Esophagus muscularis mucosa (tissue), 4 donors: ENCODE measurements at regions not wholly inside any gene's neighbourhood (a gene's known extent, or its start where the extent isn't known, plus 50 kb on each side); places are given as distances from the start of the nearest gene placed in this dataset.

ENCODE experiments used
- DNase-seq: peaks from one replicate; pipeline ENCODE4 v3.0.0-alpha.2; 2017; ENCODE audit errors: extremely low spot score
- H3K27ac ChIP-seq, 4 donors: fragments of 200-600 bp; sonication (generic); replicated peaks in 1 of 4; 1 replicate in 3 of 4; 2 replicates in 1 of 4; pipeline ENCODE4 v1.5.1; 2016 to 2019; ENCODE audit warnings: mild to moderate bottlenecking in 1 of 4
- H3K27me3 ChIP-seq, 4 donors: fragments of 200-600 bp; sonication (generic); one replicate each; pipeline versions ENCODE4 v1.5.1 to v1.6.0; 2016 to 2019
- H3K36me3 ChIP-seq, 4 donors: fragments of 200-600 bp; sonication (generic); one replicate each; pipeline ENCODE4 v1.5.1; 2016 to 2019
- H3K4me1 ChIP-seq, 4 donors: fragments of 200-600 bp; sonication (generic); one replicate each; pipeline ENCODE4 v1.5.1; 2016 to 2019
- H3K4me3 ChIP-seq, 4 donors: fragments of 200-600 bp; sonication (generic); 1 replicate in 2 of 4; 2 replicates in 2 of 4; pipeline ENCODE4 v1.5.1; 2016 to 2019; ENCODE audit warnings: mild to moderate bottlenecking in 4 of 4, moderate library complexity in 1 of 4
- H3K9me3 ChIP-seq, 4 donors: fragments of 200-600 bp; sonication (generic); 1 replicate in 3 of 4; 2 replicates in 1 of 4; pipeline ENCODE4 v1.5.1; 2016 to 2019
- EP300 ChIP-seq: sonication (generic); formaldehyde crosslinking; IDR thresholded peaks from one replicate; pipeline ENCODE4 v1.6.1; 2017; ENCODE audit warnings: antibody characterized with exemption
- POLR2A ChIP-seq: fragments of 450-650 bp; IDR thresholded peaks from one replicate; pipeline ENCODE4 v1.6.1; 2017; ENCODE audit warnings: antibody characterized with exemption, moderate library complexity, mild to moderate bottlenecking, low read depth
- POLR2AphosphoS5 ChIP-seq, 2 donors: sonication (generic); formaldehyde crosslinking; IDR thresholded peaks; one replicate each; pipeline ENCODE4 v1.6.1; 2017; ENCODE audit warnings: antibody characterized with exemption in 2 of 2
- WGBS: methylation state at CpG from one replicate; pipeline ENCODE4 v1.1.5; 2018; 5-methylcytosine and 5-hydroxymethylcytosine counted together
- intact Hi-C: fragments of 100-400 bp; cut with DNase I; formaldehyde crosslinking; loops from one replicate; pipeline ENCODE4 v1.15.1; 2023
- TF ChIP-seq, protein P1 (sequence below), 3 experiments: fragments of 200-600 bp in 2 of 3; fragments of 450-650 bp in 1 of 3; sonication (generic) in 2 of 3; IDR thresholded peaks; one replicate each; pipeline ENCODE4 v1.5.1; 2017 to 2019; ENCODE audit warnings: antibody characterized with exemption in 3 of 3, mild to moderate bottlenecking in 2 of 3, moderate library complexity in 1 of 3

DNA sequence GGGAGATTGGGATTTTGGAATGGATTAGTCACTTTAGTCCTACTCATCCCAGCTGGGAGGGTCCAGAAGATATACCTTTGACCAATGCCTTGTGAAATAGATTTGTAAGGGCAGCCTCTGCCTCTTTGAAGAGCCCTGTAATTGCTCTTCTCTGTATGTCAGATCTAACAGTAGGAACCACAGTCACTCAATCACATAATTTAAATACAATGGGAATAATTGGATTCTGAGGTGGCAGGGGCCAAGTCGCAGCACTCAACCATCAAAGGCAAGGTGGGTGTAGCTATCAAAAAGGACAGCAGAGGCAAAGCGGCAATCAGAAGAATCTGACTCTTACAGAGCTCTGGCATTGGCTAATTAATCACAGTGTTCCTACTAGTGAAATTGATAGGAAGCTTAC is 650.9 kb upstream of the ANKRD30A start:
- no peak overlapping the region for H3K27ac ChIP-seq
- H3K4me1 ChIP-seq: no peaks in the 10 kb centered on the region
- 97% methylated on average over 2 of the region's 2 CpGs for WGBS
- no peak for DNase-seq
- intact Hi-C loops: no loop called here
- no peak for TF ChIP-seq POLR2A
- TF ChIP-seq POLR2AphosphoS5 (IDR thresholded peaks at IDR 0.05): no peak
- TF ChIP-seq EP300: no peak
- TF ChIP-seq, protein P1, sequence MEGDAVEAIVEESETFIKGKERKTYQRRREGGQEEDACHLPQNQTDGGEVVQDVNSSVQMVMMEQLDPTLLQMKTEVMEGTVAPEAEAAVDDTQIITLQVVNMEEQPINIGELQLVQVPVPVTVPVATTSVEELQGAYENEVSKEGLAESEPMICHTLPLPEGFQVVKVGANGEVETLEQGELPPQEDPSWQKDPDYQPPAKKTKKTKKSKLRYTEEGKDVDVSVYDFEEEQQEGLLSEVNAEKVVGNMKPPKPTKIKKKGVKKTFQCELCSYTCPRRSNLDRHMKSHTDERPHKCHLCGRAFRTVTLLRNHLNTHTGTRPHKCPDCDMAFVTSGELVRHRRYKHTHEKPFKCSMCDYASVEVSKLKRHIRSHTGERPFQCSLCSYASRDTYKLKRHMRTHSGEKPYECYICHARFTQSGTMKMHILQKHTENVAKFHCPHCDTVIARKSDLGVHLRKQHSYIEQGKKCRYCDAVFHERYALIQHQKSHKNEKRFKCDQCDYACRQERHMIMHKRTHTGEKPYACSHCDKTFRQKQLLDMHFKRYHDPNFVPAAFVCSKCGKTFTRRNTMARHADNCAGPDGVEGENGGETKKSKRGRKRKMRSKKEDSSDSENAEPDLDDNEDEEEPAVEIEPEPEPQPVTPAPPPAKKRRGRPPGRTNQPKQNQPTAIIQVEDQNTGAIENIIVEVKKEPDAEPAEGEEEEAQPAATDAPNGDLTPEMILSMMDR (IDR thresholded peaks at IDR 0.05): no peak
- no peaks in the 10 kb centered on the region for H3K36me3 ChIP-seq
- no peaks in the 10 kb centered on the region for H3K27me3 ChIP-seq
- H3K9me3 ChIP-seq: no peaks in the 10 kb centered on the region
- no peak overlapping the region for H3K4me3 ChIP-seq

DNA sequence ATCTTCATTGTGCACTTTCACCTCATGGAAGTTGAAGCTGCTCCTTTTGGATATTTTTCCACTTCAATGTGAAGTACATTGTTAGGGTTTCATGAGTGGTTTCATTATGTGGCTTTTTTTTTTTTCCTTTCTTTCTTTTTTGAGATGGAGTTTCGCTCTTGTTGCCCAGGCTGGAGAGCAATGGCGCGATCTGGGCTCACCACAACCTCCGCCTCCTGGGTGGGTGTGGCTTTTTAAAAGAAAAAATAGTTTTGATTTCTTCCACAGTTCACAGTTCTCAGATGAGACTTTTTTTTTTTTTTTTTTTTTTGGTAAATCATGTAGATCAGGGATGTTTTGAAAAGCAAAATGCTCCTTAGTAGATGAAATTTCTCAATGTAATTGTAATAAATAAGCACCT is 652.3 kb upstream of the ANKRD30A start:
- TF ChIP-seq, protein P1 (IDR thresholded peaks at IDR 0.05): no peak
- no peak for TF ChIP-seq POLR2A
- no peak for TF ChIP-seq EP300
- TF ChIP-seq POLR2AphosphoS5 (IDR thresholded peaks at IDR 0.05): no peak
- 86% methylated on average over 4 of the region's 4 CpGs for WGBS
- H3K4me3 ChIP-seq: no peak overlapping the region
- H3K4me1 ChIP-seq: no peaks in the 10 kb centered on the region
- no peaks in the 10 kb centered on the region for H3K36me3 ChIP-seq
- no peaks in the 10 kb centered on the region for H3K9me3 ChIP-seq
- no peak for DNase-seq
- no peak overlapping the region for H3K27ac ChIP-seq
- no peaks in the 10 kb centered on the region for H3K27me3 ChIP-seq
- intact Hi-C loops: no loop called here

DNA sequence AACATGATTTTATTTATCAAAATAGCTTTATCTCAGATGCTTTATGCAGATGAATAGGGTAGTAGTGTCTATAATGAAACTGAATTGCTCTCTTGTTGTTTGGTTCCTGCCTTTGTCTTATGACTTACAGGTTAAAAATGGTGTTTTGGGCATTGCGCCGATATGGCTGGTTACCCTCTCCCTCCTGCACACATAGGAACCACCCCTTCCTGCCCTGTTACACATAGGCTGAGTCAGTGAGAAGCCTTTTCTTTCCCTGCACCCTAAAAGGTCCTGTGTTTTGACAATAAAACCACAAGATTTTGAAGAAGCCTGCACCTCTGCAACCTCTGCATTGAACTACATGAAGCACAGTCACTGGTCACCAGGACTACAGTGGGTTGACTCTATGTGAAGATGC is 655.8 kb upstream of the ANKRD30A start:
- Histone ChIP-seq H3K9me3 (no peaks in the 10 kb centered on the region), H3K36me3 (no peaks in the 10 kb centered on the region), H3K4me1 (no peaks in the 10 kb centered on the region), H3K27me3 (no peaks in the 10 kb centered on the region), H3K4me3 (no peak overlapping the region), H3K27ac (no peak overlapping the region)
- intact Hi-C loops: no loop called here
- no peak for TF ChIP-seq EP300
- TF ChIP-seq POLR2A: no peak
- TF ChIP-seq POLR2AphosphoS5 (IDR thresholded peaks at IDR 0.05): no peak
- TF ChIP-seq, protein P1 (IDR thresholded peaks at IDR 0.05): no peak
- no peak for DNase-seq
- WGBS: 96% methylated on average over 2 of the region's 2 CpGs

DNA sequence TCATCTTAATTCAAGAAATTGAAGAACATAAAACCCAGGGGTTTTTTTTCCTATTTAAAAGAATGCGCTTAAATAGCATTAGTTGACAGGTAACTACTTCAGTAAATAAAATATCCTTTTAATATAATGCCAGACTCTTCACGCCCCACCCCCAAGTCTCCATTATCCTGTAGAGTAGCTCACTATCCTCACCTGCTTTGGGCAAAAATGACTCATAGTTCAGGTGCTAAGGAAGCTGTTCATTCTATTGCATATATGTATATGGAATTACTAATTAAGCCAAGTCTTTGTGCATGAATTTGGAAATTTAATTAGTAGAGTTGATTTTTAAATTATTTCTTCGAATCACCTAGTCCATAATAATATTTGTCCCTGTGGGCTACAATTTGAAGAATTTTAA is 656.8 kb upstream of the ANKRD30A start:
- WGBS: 91% methylated on average over 3 of the region's 3 CpGs
- Histone ChIP-seq H3K4me1 (no peaks in the 10 kb centered on the region), H3K27ac (no peak overlapping the region), H3K9me3 (no peaks in the 10 kb centered on the region), H3K27me3 (no peaks in the 10 kb centered on the region), H3K4me3 (no peak overlapping the region), H3K36me3 (no peaks in the 10 kb centered on the region)
- intact Hi-C loops: no loop called here
- DNase-seq: no peak
- TF ChIP-seq, protein P1 (IDR thresholded peaks at IDR 0.05): no peak
- no peak for TF ChIP-seq POLR2AphosphoS5 (IDR thresholded peaks at IDR 0.05)
- no peak for TF ChIP-seq POLR2A
- no peak for TF ChIP-seq EP300

DNA sequence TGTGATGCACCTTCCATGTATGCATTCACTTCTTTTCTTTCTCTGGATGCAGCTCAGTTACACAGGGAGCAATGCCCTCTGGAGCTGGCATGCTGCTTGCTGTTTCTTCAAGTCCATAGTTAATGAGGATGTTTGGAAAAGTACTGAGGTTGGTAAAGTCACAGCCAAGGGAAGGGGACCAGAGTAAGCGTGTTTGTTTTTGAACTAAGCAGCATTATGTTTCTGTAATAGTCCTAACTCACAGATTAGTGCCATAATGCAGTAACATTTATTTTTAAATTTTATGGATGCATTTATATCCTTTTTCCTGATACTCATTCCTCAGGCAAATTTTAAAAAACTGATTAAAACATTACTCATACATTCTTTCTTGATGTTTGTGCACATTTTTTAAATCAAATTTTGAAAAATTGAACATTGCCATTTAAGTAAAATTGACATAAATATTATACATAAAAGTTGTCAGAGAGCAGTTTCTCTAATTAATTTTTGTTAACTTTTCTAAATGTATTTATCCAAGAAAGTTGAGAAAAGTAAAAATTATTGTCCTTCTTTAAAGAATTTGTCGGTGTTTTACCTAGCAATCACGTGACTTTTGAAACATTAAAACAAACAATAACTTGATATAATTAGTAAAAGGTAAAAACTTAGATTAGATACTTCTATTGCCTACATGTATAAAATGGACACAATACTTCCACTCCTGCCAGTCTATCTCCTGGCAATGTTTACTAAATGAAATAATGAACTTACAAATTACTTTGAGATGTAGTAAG is 659.6 kb upstream of the ANKRD30A start:
- Histone ChIP-seq H3K36me3 (no peaks in the 10 kb centered on the region), H3K4me1 (no peaks in the 10 kb centered on the region), H3K27me3 (no peaks in the 10 kb centered on the region), H3K4me3 (no peak overlapping the region), H3K27ac (no peak overlapping the region), H3K9me3 (no peaks in the 10 kb centered on the region)
- intact Hi-C loops: no loop called here
- TF ChIP-seq EP300 (no peak), POLR2AphosphoS5 (IDR thresholded peaks at IDR 0.05) (no peak)
- TF ChIP-seq, protein P1 (IDR thresholded peaks at IDR 0.05): no peak
- WGBS: 81% methylated on average over 3 of the region's 3 CpGs
- no peak for DNase-seq
